Neural cell (in vitro differentiated cells): ENCODE measurements at regions not wholly inside any gene's neighbourhood (a gene's known extent, or its start where the extent isn't known, plus 50 kb on each side); places are given as distances from the start of the nearest gene placed in this dataset.

Source experiments
- H2AFZ ChIP-seq: fragments of 200-600, 300-800 bp; sonication (generic), shearing (Covaris generic); 2 replicates; pipeline ENCODE4 v1.6.0; 2014; ENCODE audit warnings: low read depth, mild to moderate bottlenecking, antibody characterized with exemption, low read length, moderate library complexity
- H3F3A ChIP-seq: fragments of 200-600 bp; shearing (Covaris generic); 2 replicates; pipeline ENCODE4 v1.6.1; 2016; ENCODE audit warnings: mild to moderate bottlenecking, moderate library complexity, mixed read lengths, antibody characterized with exemption, low read length; ENCODE audit not compliant: insufficient read depth, poor library complexity, severe bottlenecking
- H3K27ac ChIP-seq: fragments of 200-600, 300-800 bp; sonication (generic), shearing (Covaris generic); 2 replicates; pipeline ENCODE4 v1.5.1; 2014; ENCODE audit warnings: mild to moderate bottlenecking, low read length, moderate library complexity
- H3K27me3 ChIP-seq: fragments of 300-800, 200-600 bp; sonication (generic), shearing (Covaris generic); 2 replicates; pipeline ENCODE4 v1.6.0; 2014; ENCODE audit warnings: mild to moderate bottlenecking, low read depth, low read length, moderate library complexity; ENCODE audit not compliant: insufficient read depth
- H3K36me3 ChIP-seq: fragments of 300-800, 200-600 bp; sonication (generic), shearing (Covaris generic); 2 replicates; pipeline ENCODE4 v1.5.1; 2014; ENCODE audit warnings: mild to moderate bottlenecking, antibody characterized with exemption, low read length, moderate library complexity; ENCODE audit not compliant: insufficient read depth
- H3K4me2 ChIP-seq: fragments of 300-800, 200-600 bp; sonication (generic), shearing (Covaris generic); 2 replicates; pipeline ENCODE4 v1.6.0; 2014; ENCODE audit warnings: mild to moderate bottlenecking, low read length
- H3K4me3 ChIP-seq: fragments of 300-800, 200-600 bp; sonication (generic), shearing (Covaris generic); 2 replicates; pipeline ENCODE4 v1.5.1; 2014; ENCODE audit warnings: mild to moderate bottlenecking, low read length, moderate library complexity
- H3K79me2 ChIP-seq: fragments of 200-600 bp; shearing (Covaris generic); replicated peaks from 2 replicates; pipeline ENCODE4 v1.6.0; 2014; ENCODE audit warnings: mild to moderate bottlenecking, low read length, moderate library complexity; ENCODE audit not compliant: insufficient read depth
- H3K9ac ChIP-seq: fragments of 300-800, 200-600 bp; sonication (generic), shearing (Covaris generic); 2 replicates; pipeline ENCODE4 v1.6.1; 2016; ENCODE audit warnings: mild to moderate bottlenecking, low read length, mixed read lengths
- H3K9me2 ChIP-seq: fragments of 200-600 bp; shearing (Covaris generic); 2 replicates; pipeline ENCODE4 v1.6.1; 2016; ENCODE audit warnings: mild to moderate bottlenecking, low read length, mixed read lengths; ENCODE audit not compliant: insufficient read depth
- H3K9me3 ChIP-seq: fragments of 200-600, 300-800 bp; sonication (generic), shearing (Covaris generic); 2 replicates; pipeline ENCODE4 v1.6.1; 2016; ENCODE audit warnings: mild to moderate bottlenecking, mixed run types, low read length, moderate library complexity, mixed read lengths
- H4K20me1 ChIP-seq: fragments of 200-600 bp; shearing (Covaris generic); 2 replicates; pipeline ENCODE4 v1.6.1; 2016; ENCODE audit warnings: mild to moderate bottlenecking, mixed run types; ENCODE audit not compliant: insufficient read depth
- CTCF ChIP-seq: fragments of 450-650 bp; IDR thresholded peaks from 2 replicates; pipeline ENCODE4 v1.5.1; 2014; ENCODE audit warnings: antibody characterized with exemption, mild to moderate bottlenecking, moderate library complexity; ENCODE audit not compliant: poor library complexity, severe bottlenecking
- EP300 ChIP-seq: fragments of 450-650 bp; conservative IDR thresholded peaks from 2 replicates; pipeline ENCODE4 v1.6.1; 2014; ENCODE audit warnings: antibody characterized with exemption, mild to moderate bottlenecking, moderate library complexity; ENCODE audit not compliant: poor library complexity, severe bottlenecking
- EZH2 ChIP-seq: fragments of 200-600, 300-800 bp; shearing (Covaris generic), sonication (generic); IDR thresholded peaks from 2 replicates; pipeline ENCODE4 v1.6.1; 2014; ENCODE audit warnings: antibody characterized with exemption, low read length, borderline replicate concordance, mild to moderate bottlenecking; ENCODE audit not compliant: insufficient read depth, poor library complexity, severe bottlenecking
- MXI1 ChIP-seq: fragments of 450-650 bp; conservative IDR thresholded peaks from 2 replicates; pipeline ENCODE4 v1.6.1; 2014; ENCODE audit warnings: antibody characterized with exemption, mild to moderate bottlenecking; ENCODE audit not compliant: poor library complexity, severe bottlenecking
- POLR2AphosphoS5 ChIP-seq: IDR thresholded peaks from 2 replicates; pipeline ENCODE4 v1.6.1; 2012
- RAD21 ChIP-seq: fragments of 450-650 bp; conservative IDR thresholded peaks from 2 replicates; pipeline ENCODE4 v1.6.1; 2014; ENCODE audit warnings: antibody characterized with exemption, mild to moderate bottlenecking, moderate library complexity
- REST ChIP-seq: IDR thresholded peaks from 2 replicates; pipeline ENCODE4 v1.6.1; 2012; ENCODE audit warnings: borderline replicate concordance
- SMC3 ChIP-seq: fragments of 450-650 bp; conservative IDR thresholded peaks from 2 replicates; pipeline ENCODE4 v1.6.1; 2014; ENCODE audit warnings: antibody characterized with exemption, mild to moderate bottlenecking, moderate library complexity; ENCODE audit not compliant: poor library complexity
- TAF1 ChIP-seq: IDR thresholded peaks from 2 replicates; pipeline ENCODE4 v1.6.1; 2012; ENCODE audit warnings: low read depth

- Histone ChIP-seq H3K9ac (no peak overlapping the region), H3F3A (no peaks in the 10 kb centered on the region), H3K27me3 (no peaks in the 10 kb centered on the region), H4K20me1 (no peaks in the 10 kb centered on the region), H3K4me2 (no peak overlapping the region), H3K79me2 (no peaks in the 10 kb centered on the region), H3K36me3 (no peaks in the 10 kb centered on the region), H3K27ac (no peak overlapping the region), H2AFZ (no peak overlapping the region), H3K4me3 (no peak overlapping the region), H3K9me2 (no peaks in the 10 kb centered on the region), H3K9me3 (no peaks in the 10 kb centered on the region)
- no peak for TF ChIP-seq SMC3
- TF ChIP-seq MXI1: no peak
- no peak for TF ChIP-seq RAD21
- TF ChIP-seq EZH2: no peak
- no peak for TF ChIP-seq TAF1
- no peak for TF ChIP-seq POLR2AphosphoS5
- no peak for TF ChIP-seq REST
- no peak for TF ChIP-seq EP300
- no peak for TF ChIP-seq CTCF
Measured at GRCh38 chr3:67920969-67921368, 266.6 kb upstream of the SUCLG2 start.

GRCh38 chr3:67920311-67920710, 265.9 kb upstream of the SUCLG2 start:
- TF ChIP-seq POLR2AphosphoS5 (no peak), EP300 (no peak), MXI1 (no peak), REST (no peak), EZH2 (no peak), RAD21 (no peak), SMC3 (no peak), TAF1 (no peak), CTCF (no peak)
- Histone ChIP-seq H3K9me3 (no peaks in the 10 kb centered on the region), H3K9me2 (no peaks in the 10 kb centered on the region), H3K79me2 (no peaks in the 10 kb centered on the region), H3K27ac (no peak overlapping the region), H3K9ac (no peak overlapping the region), H3K27me3 (no peaks in the 10 kb centered on the region), H2AFZ (no peak overlapping the region), H3K4me3 (no peak overlapping the region), H3K4me2 (no peak overlapping the region), H3K36me3 (no peaks in the 10 kb centered on the region), H4K20me1 (no peaks in the 10 kb centered on the region), H3F3A (no peaks in the 10 kb centered on the region)
